Thoracic aorta (tissue), 2 donors: ENCODE measurements at regions not wholly inside any gene's neighbourhood (a gene's known extent, or its start where the extent isn't known, plus 50 kb on each side); places are given as distances from the start of the nearest gene placed in this dataset.

Source experiments
- ATAC-seq: fragments of 150-250 bp; one replicate; pipeline ENCODE4 v1.8.0; 2017; ENCODE audit warnings: low read depth; ENCODE audit not compliant: insufficient number of reproducible peaks, low FRiP score
- DNase-seq: peaks from one replicate; pipeline ENCODE4 v3.0.0-alpha.2; 2020; ENCODE audit warnings: low spot score
- H3K27ac ChIP-seq, 2 donors: fragments of 200-600 bp; sonication (generic); 1 replicate in 1 of 2; 2 replicates in 1 of 2; pipeline ENCODE4 v1.5.1; 2016; ENCODE audit warnings: mild to moderate bottlenecking in 2 of 2, moderate library complexity in 2 of 2
- H3K27me3 ChIP-seq: fragments of 200-600 bp; sonication (generic); replicated peaks from 2 replicates; pipeline ENCODE4 v1.6.0; 2016; ENCODE audit warnings: mild to moderate bottlenecking; ENCODE audit not compliant: insufficient read depth
- H3K36me3 ChIP-seq: fragments of 200-600 bp; sonication (generic); one replicate; pipeline ENCODE4 v1.5.1; 2016
- H3K4me1 ChIP-seq, 2 donors: fragments of 200-600 bp; sonication (generic); 1 replicate in 1 of 2; 2 replicates in 1 of 2; pipeline versions ENCODE4 v1.5.1 to v1.6.0; 2016; ENCODE audit warnings: low read depth in 2 of 2, mild to moderate bottlenecking in 1 of 2; ENCODE audit not compliant: control insufficient read depth in 1 of 2
- H3K4me3 ChIP-seq: fragments of 200-600 bp; sonication (generic); 2 replicates; pipeline ENCODE4 v1.5.1; 2016; ENCODE audit warnings: mild to moderate bottlenecking
- H3K9me3 ChIP-seq: fragments of 200-600 bp; sonication (generic); 2 replicates; pipeline ENCODE4 v1.5.1; 2016
- CTCF ChIP-seq: fragments of 200-600 bp; sonication (generic); IDR thresholded peaks from one replicate; pipeline ENCODE4 v1.5.1; 2019; ENCODE audit warnings: antibody characterized with exemption

- no peaks in the 10 kb centered on the region for H3K4me1 ChIP-seq
- H3K27me3 ChIP-seq = no peaks in the 10 kb centered on the region
- DNase-seq (no peak), ATAC-seq (no peak)
- H3K36me3 ChIP-seq = no peaks in the 10 kb centered on the region
- TF ChIP-seq CTCF = no peak
- no peak overlapping the region for H3K4me3 ChIP-seq
- no peak overlapping the region for H3K27ac ChIP-seq
- no peaks in the 10 kb centered on the region for H3K9me3 ChIP-seq
Observed at GRCh38 chr5:162916368-162916767, 521.0 kb upstream of the CCNG1 start.

DNA sequence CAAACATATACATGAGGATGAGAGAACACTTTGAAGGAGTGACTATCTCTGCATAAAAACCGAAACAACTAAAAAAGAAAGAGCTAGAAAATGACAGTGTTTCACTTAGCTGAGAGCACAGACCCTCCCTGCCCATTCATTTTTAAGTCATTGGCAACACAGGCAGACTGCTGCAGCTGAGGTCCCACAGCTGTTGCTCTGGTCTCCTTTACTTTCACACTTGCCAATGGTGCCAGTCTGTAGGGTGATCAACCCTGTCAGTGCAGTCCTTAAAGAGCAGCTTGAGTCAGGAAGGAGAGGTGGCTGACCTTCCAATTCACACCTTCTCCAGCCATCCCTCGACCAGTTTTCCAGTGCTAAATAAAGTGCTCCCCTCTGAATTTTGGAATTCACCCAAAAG lies 508.3 kb upstream of the CCNG1 start:
- Histone ChIP-seq H3K27me3 (no peaks in the 10 kb centered on the region), H3K4me3 (no peak overlapping the region), H3K27ac (no peak overlapping the region), H3K4me1 (no peaks in the 10 kb centered on the region), H3K36me3 (no peaks in the 10 kb centered on the region), H3K9me3 (peaks cover 3% of the 10 kb centered on the region)
- no peak for DNase-seq
- no peak for TF ChIP-seq CTCF
- no peak for ATAC-seq

GRCh38 chr5:162931501-162931900 lies 505.9 kb upstream of the CCNG1 start:
- H3K36me3 ChIP-seq = no peaks in the 10 kb centered on the region
- H3K4me1 ChIP-seq = no peaks in the 10 kb centered on the region
- no peak for TF ChIP-seq CTCF
- no peaks in the 10 kb centered on the region for H3K27me3 ChIP-seq
- no peak for ATAC-seq
- H3K27ac ChIP-seq = no peak overlapping the region
- peaks cover 5% of the 10 kb centered on the region for H3K9me3 ChIP-seq
- H3K4me3 ChIP-seq = no peak overlapping the region
- no peak for DNase-seq

GRCh38 chr5:162939991-162940390 lies 497.4 kb upstream of the CCNG1 start:
- H3K9me3 ChIP-seq = peaks cover 1% of the 10 kb centered on the region
- H3K36me3 ChIP-seq = no peaks in the 10 kb centered on the region
- DNase-seq = no peak
- TF ChIP-seq CTCF = no peak
- H3K4me1 ChIP-seq = no peaks in the 10 kb centered on the region
- no peak overlapping the region for H3K27ac ChIP-seq
- H3K4me3 ChIP-seq = no peak overlapping the region
- no peak for ATAC-seq
- no peaks in the 10 kb centered on the region for H3K27me3 ChIP-seq

DNA sequence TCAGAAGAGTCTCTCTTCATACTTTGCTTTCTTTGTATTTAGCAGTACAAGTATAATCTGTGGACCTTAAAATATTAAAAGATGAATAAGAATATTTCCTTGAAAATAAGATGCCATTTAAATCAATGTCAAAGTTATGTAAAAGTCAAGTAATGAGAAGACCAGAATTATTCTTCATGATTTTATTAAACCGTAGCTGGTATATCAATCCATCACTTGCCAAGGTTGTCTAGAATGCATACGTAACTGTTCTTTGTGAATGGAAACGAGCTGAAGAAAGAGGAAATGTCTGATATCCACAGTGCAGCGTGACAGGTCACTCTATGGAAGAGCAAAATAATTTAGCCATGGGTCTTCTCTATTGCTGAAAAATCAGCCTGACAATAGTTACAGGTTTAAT lies 488.7 kb upstream of the CCNG1 start:
- no peak for TF ChIP-seq CTCF
- Histone ChIP-seq H3K4me3 (no peak overlapping the region), H3K9me3 (no peaks in the 10 kb centered on the region), H3K27me3 (no peaks in the 10 kb centered on the region), H3K36me3 (no peaks in the 10 kb centered on the region), H3K4me1 (no peaks in the 10 kb centered on the region), H3K27ac (no peak overlapping the region)
- DNase-seq (no peak), ATAC-seq (no peak)
